ENCODE measurements at regions not wholly inside any gene's neighbourhood (a gene's known extent, or its start where the extent isn't known, plus 50 kb on each side); places are given as distances from the start of the nearest gene placed in this dataset.

GRCh38 chr5:15222156-15222555 lies 277.8 kb upstream of the FBXL7 start:
- Histone ChIP-seq H3K9ac (no peak overlapping the region), H3K4me3 (ENCODE audit: low read depth, low read length) (no peak overlapping the region), H3K4me1 (no peaks in the 10 kb centered on the region), H2AFZ (no peak overlapping the region), H3K79me2 (no peaks in the 10 kb centered on the region), H3K9me3 (ENCODE audit: control insufficient read depth, low read length) (no peaks in the 10 kb centered on the region), H3K27me3 (ENCODE audit: control insufficient read depth, insufficient read depth, low read length) (no peaks in the 10 kb centered on the region), H3K27ac (no peak overlapping the region), H3K36me3 (ENCODE audit: control insufficient read depth, insufficient read depth, low read length) (no peaks in the 10 kb centered on the region), H3K4me2 (ENCODE audit: low read length) (no peak overlapping the region)
- TF ChIP-seq CTCF (IDR thresholded peaks at IDR 0.05): no peak

- H3K4me3 ChIP-seq (ENCODE audit: low read depth, low read length): no peak overlapping the region
Observed at GRCh38 chr5:15220642-15221173, 279.3 kb upstream of the FBXL7 start.

DNA sequence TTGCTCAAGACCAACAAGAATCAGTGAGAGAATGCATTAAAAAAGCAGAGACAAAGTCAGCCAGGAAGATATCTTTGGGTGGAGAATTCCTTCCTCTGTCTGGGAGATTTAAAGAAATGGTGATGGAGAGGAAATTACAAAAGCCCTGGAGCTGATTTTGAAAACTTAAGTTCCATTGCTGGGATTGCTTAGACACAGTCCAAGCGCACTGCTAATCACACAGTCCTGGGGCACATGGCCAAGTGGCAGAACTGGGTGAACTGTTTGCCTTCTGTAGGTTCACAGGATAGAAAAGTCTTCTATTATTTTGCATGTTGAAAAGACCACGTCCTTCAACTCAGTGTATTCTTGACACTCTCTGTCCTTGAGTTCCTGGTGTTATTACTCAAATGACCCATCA lies 284.9 kb upstream of the FBXL7 start:
- Histone ChIP-seq H3K9me3 (ENCODE audit: control insufficient read depth, low read length) (peaks cover 4% of the 10 kb centered on the region), H2AFZ (no peak overlapping the region), H3K36me3 (ENCODE audit: control insufficient read depth, insufficient read depth, low read length) (no peaks in the 10 kb centered on the region), H3K4me1 (no peaks in the 10 kb centered on the region), H3K9ac (no peak overlapping the region), H3K4me3 (ENCODE audit: low read depth, low read length) (no peak overlapping the region), H3K27ac (no peak overlapping the region), H3K4me2 (ENCODE audit: low read length) (no peak overlapping the region), H3K79me2 (no peaks in the 10 kb centered on the region), H3K27me3 (ENCODE audit: control insufficient read depth, insufficient read depth, low read length) (no peaks in the 10 kb centered on the region)
- TF ChIP-seq CTCF (IDR thresholded peaks at IDR 0.05): no peak

More at GRCh38 chr5:15220642-15221173, 279.3 kb upstream of the FBXL7 start:
- Histone ChIP-seq H3K4me2 (ENCODE audit: low read length) (no peak overlapping the region), H3K27ac (no peak overlapping the region), H2AFZ (no peak overlapping the region), H3K4me1 (no peaks in the 10 kb centered on the region), H3K36me3 (ENCODE audit: control insufficient read depth, insufficient read depth, low read length) (no peaks in the 10 kb centered on the region), H3K27me3 (ENCODE audit: control insufficient read depth, insufficient read depth, low read length) (no peaks in the 10 kb centered on the region), H3K9me3 (ENCODE audit: control insufficient read depth, low read length) (no peaks in the 10 kb centered on the region), H3K79me2 (no peaks in the 10 kb centered on the region), H3K9ac (no peak overlapping the region)
- no peak for TF ChIP-seq CTCF (IDR thresholded peaks at IDR 0.05)

DNA sequence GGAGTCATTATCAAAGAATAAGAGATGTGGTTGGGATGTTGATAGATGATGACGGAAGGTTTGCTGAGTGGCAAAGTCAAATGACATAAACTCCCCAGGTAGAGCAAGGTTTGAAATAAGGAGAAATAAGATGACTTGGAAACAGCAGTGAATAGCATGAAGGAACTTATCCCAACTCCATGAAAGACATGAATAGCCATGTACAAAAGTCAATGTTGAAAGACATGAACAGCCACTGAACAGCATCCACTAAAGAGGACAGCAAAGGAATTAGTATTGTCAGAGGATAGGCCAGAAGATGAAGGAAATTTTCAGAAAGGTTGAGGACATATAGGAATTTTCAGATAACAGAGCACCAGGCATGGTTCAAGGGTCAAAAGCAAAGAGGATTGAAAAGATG lies 286.0 kb upstream of the FBXL7 start:
- no peaks in the 10 kb centered on the region for H3K36me3 ChIP-seq (ENCODE audit: control insufficient read depth, insufficient read depth, low read length)
- H3K9ac ChIP-seq: no peak overlapping the region
- TF ChIP-seq CTCF (IDR thresholded peaks at IDR 0.05): no peak
- no peak overlapping the region for H3K4me3 ChIP-seq (ENCODE audit: low read depth, low read length)
- no peak overlapping the region for H3K4me2 ChIP-seq (ENCODE audit: low read length)
- no peaks in the 10 kb centered on the region for H3K27me3 ChIP-seq (ENCODE audit: control insufficient read depth, insufficient read depth, low read length)
- no peak overlapping the region for H3K27ac ChIP-seq
- no peaks in the 10 kb centered on the region for H3K4me1 ChIP-seq
- peaks cover 4% of the 10 kb centered on the region for H3K9me3 ChIP-seq (ENCODE audit: control insufficient read depth, low read length)
- no peaks in the 10 kb centered on the region for H3K79me2 ChIP-seq
- no peak overlapping the region for H2AFZ ChIP-seq

DNA sequence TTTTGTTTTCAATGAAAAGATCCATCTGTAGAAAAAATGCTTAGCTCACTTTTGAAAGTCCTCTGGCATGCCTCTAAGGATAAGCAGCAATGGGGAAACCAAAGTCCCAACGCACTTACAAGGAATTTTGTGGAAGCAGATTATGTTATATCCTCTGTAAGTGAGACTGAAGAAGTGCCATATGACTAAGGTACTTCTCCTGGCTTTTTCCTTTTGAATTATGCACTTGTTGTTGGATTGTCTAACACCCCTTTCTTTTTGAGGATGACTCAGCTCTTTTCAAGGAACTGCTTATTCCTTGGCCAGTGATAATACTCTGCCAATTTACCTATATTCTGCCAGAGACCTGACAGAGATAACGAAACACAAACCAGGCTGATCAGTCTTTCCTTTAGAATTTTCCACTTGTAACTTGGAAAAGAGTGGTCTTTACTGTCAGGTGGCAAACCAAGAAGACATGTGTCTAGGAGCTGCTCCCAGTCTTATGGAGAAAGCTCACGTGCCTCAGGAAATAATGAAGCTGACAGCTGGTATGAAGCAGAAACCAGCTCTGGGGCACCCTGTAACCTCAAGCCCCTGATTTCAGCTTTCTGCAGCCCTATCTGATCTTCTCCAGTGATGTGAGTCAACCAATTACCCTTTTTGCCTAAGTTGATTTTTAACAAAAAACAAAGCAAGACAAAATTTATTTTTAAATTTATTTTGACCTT lies 290.8 kb upstream of the FBXL7 start:
- H3K9me3 ChIP-seq (ENCODE audit: control insufficient read depth, low read length): peaks cover 4% of the 10 kb centered on the region
- no peak overlapping the region for H3K27ac ChIP-seq
- no peak for TF ChIP-seq CTCF (IDR thresholded peaks at IDR 0.05)
- no peak overlapping the region for H3K9ac ChIP-seq
- H3K79me2 ChIP-seq: no peaks in the 10 kb centered on the region
- no peaks in the 10 kb centered on the region for H3K4me1 ChIP-seq
- H3K4me2 ChIP-seq (ENCODE audit: low read length): no peak overlapping the region
- no peak overlapping the region for H2AFZ ChIP-seq
- no peaks in the 10 kb centered on the region for H3K27me3 ChIP-seq (ENCODE audit: control insufficient read depth, insufficient read depth, low read length)
- no peak overlapping the region for H3K4me3 ChIP-seq (ENCODE audit: low read depth, low read length)
- H3K36me3 ChIP-seq (ENCODE audit: control insufficient read depth, insufficient read depth, low read length): no peaks in the 10 kb centered on the region
